ENCODE measurements at regions not wholly inside any gene's neighbourhood (a gene's known extent, or its start where the extent isn't known, plus 50 kb on each side); places are given as distances from the start of the nearest gene placed in this dataset.

- H3K36me3 ChIP-seq (ENCODE audit: control insufficient read depth, insufficient read depth, low read length), result no peaks in the 10 kb centered on the region
- H3K27me3 ChIP-seq (ENCODE audit: insufficient read depth, low read length, poor library complexity), result no peaks in the 10 kb centered on the region
- H3K4me2 ChIP-seq (ENCODE audit: low read length), result no peak overlapping the region
- H3K27ac ChIP-seq (ENCODE audit: low read depth, low read length), result no peak overlapping the region
- no CpG with 5 or more reads among the region's 7 CpGs for WGBS (ENCODE audit: extremely low coverage, insufficient coverage, low lambda C conversion rate)
- no peak overlapping the region for H3K18ac ChIP-seq (ENCODE audit: low read length)
- no peaks in the 10 kb centered on the region for H3K79me2 ChIP-seq (ENCODE audit: control insufficient read depth, insufficient read depth, low read length)
- H2BK5ac ChIP-seq (ENCODE audit: low read length), result no peak overlapping the region
- H2BK15ac ChIP-seq (replicated peaks; ENCODE audit: low read depth), result no peak overlapping the region
- H3K9ac ChIP-seq (ENCODE audit: low read length), result no peak overlapping the region
- DNase-seq, result no peak
- H3K56ac ChIP-seq (ENCODE audit: low read length), result no peak overlapping the region
- H3K4ac ChIP-seq (ENCODE audit: low read depth, low read length), result no peak overlapping the region
- peak overlapping the region; percentile 16 for H3K23ac ChIP-seq (ENCODE audit: low read length)
- no peaks in the 10 kb centered on the region for H3K4me1 ChIP-seq (ENCODE audit: control insufficient read depth, low read depth, low read length)
- H2AK5ac ChIP-seq (ENCODE audit: low read length), result no peak overlapping the region
- H3K79me1 ChIP-seq (ENCODE audit: low read length), result no peaks in the 10 kb centered on the region
- H4K5ac ChIP-seq (ENCODE audit: low read length), result no peak overlapping the region
- H4K8ac ChIP-seq (ENCODE audit: low read depth, low read length), result no peak overlapping the region
- no peak overlapping the region for H3K4me3 ChIP-seq (ENCODE audit: low read length)
- no peak overlapping the region for H2BK120ac ChIP-seq (ENCODE audit: low read depth, low read length)
Measured at GRCh38 chr3:72111265-72112205, 326.6 kb upstream of the PROK2 start.

- no peak overlapping the region for H4K8ac ChIP-seq (ENCODE audit: low read depth, low read length)
- no peak overlapping the region for H2BK5ac ChIP-seq (ENCODE audit: low read length)
- no peak overlapping the region for H2BK15ac ChIP-seq (replicated peaks; ENCODE audit: low read depth)
- WGBS (ENCODE audit: extremely low coverage, insufficient coverage, low lambda C conversion rate), result no CpG with 5 or more reads among the region's 17 CpGs
- H3K9ac ChIP-seq (ENCODE audit: low read length), result no peak overlapping the region
- H4K5ac ChIP-seq (ENCODE audit: low read length), result no peak overlapping the region
- no peak overlapping the region for H2AK5ac ChIP-seq (ENCODE audit: low read length)
- no peaks in the 10 kb centered on the region for H3K36me3 ChIP-seq (ENCODE audit: control insufficient read depth, insufficient read depth, low read length)
- no peak overlapping the region for H3K4me2 ChIP-seq (ENCODE audit: low read length)
- no peak overlapping the region for H3K56ac ChIP-seq (ENCODE audit: low read length)
- H3K27me3 ChIP-seq (ENCODE audit: insufficient read depth, low read length, poor library complexity), result no peaks in the 10 kb centered on the region
- no peak overlapping the region for H3K18ac ChIP-seq (ENCODE audit: low read length)
- H3K4ac ChIP-seq (ENCODE audit: low read depth, low read length), result no peak overlapping the region
- DNase-seq, result no peak
- no peak overlapping the region for H3K27ac ChIP-seq (ENCODE audit: low read depth, low read length)
- H3K23ac ChIP-seq (ENCODE audit: low read length), result no peak overlapping the region
- H3K79me1 ChIP-seq (ENCODE audit: low read length), result no peaks in the 10 kb centered on the region
- H3K4me1 ChIP-seq (ENCODE audit: control insufficient read depth, low read depth, low read length), result no peaks in the 10 kb centered on the region
- no peak overlapping the region for H3K4me3 ChIP-seq (ENCODE audit: low read length)
- no peaks in the 10 kb centered on the region for H3K79me2 ChIP-seq (ENCODE audit: control insufficient read depth, insufficient read depth, low read length)
- no peak overlapping the region for H2BK120ac ChIP-seq (ENCODE audit: low read depth, low read length)
Measured at GRCh38 chr3:72109327-72110259, 324.6 kb upstream of the PROK2 start.

GRCh38 chr3:72105306-72105705 is 320.4 kb upstream of the PROK2 start:
- Histone ChIP-seq H3K27me3 (ENCODE audit: insufficient read depth, low read length, poor library complexity) (no peaks in the 10 kb centered on the region), H2BK5ac (ENCODE audit: low read length) (no peak overlapping the region), H3K9ac (ENCODE audit: low read length) (no peak overlapping the region), H3K56ac (ENCODE audit: low read length) (no peak overlapping the region), H3K4me1 (ENCODE audit: control insufficient read depth, low read depth, low read length) (no peaks in the 10 kb centered on the region), H3K79me2 (ENCODE audit: control insufficient read depth, insufficient read depth, low read length) (no peaks in the 10 kb centered on the region), H2BK120ac (ENCODE audit: low read depth, low read length) (no peak overlapping the region), H3K27ac (ENCODE audit: low read depth, low read length) (no peak overlapping the region), H3K36me3 (ENCODE audit: control insufficient read depth, insufficient read depth, low read length) (no peaks in the 10 kb centered on the region), H3K4me3 (ENCODE audit: low read length) (no peak overlapping the region), H3K4me2 (ENCODE audit: low read length) (no peak overlapping the region), H2AK5ac (ENCODE audit: low read length) (no peak overlapping the region), H3K79me1 (ENCODE audit: low read length) (no peaks in the 10 kb centered on the region), H4K5ac (ENCODE audit: low read length) (no peak overlapping the region), H4K8ac (ENCODE audit: low read depth, low read length) (no peak overlapping the region), H2BK15ac (replicated peaks; ENCODE audit: low read depth) (no peak overlapping the region), H3K18ac (ENCODE audit: low read length) (no peak overlapping the region), H3K4ac (ENCODE audit: low read depth, low read length) (no peak overlapping the region), H3K23ac (ENCODE audit: low read length) (no peak overlapping the region)
- WGBS (ENCODE audit: extremely low coverage, insufficient coverage, low lambda C conversion rate), result no CpG with 5 or more reads among the region's 6 CpGs
- no peak for DNase-seq

- DNase-seq, result no peak
- H3K27ac ChIP-seq (ENCODE audit: low read depth, low read length), result no peak overlapping the region
Measured at GRCh38 chr3:72102112-72102616, 317.2 kb upstream of the PROK2 start.

DNA sequence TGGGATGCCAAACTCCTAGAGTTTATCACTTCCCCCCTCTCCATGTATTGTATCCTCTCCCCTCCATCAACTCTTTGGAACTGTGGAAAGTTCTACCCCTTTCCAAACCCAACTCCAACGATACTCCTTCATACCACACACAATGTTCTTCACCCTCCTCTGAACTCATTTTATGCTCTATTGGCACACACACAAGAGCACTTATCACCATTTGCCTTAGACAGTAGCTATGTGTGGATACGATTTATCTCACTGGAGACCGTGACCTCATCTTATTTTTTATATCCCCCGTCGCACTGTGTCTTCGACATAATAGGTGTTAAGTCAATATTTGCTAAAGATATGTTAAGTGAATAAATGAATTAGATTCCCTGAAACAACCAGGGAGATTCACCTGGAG is 316.5 kb upstream of the PROK2 start:
- H3K4me3 ChIP-seq (ENCODE audit: low read length), result no peak overlapping the region
- WGBS (ENCODE audit: extremely low coverage, insufficient coverage, low lambda C conversion rate), result no CpG with 5 or more reads among the region's 6 CpGs

More at GRCh38 chr3:72102112-72102616, 317.2 kb upstream of the PROK2 start:
- no peaks in the 10 kb centered on the region for H3K79me1 ChIP-seq (ENCODE audit: low read length)
- no peaks in the 10 kb centered on the region for H3K27me3 ChIP-seq (ENCODE audit: insufficient read depth, low read length, poor library complexity)
- no peaks in the 10 kb centered on the region for H3K79me2 ChIP-seq (ENCODE audit: control insufficient read depth, insufficient read depth, low read length)
- H3K56ac ChIP-seq (ENCODE audit: low read length), result no peak overlapping the region
- H3K36me3 ChIP-seq (ENCODE audit: control insufficient read depth, insufficient read depth, low read length), result no peaks in the 10 kb centered on the region
- no peak overlapping the region for H4K8ac ChIP-seq (ENCODE audit: low read depth, low read length)
- no peak overlapping the region for H3K4me3 ChIP-seq (ENCODE audit: low read length)
- H3K4me2 ChIP-seq (ENCODE audit: low read length), result no peak overlapping the region
- H2BK5ac ChIP-seq (ENCODE audit: low read length), result no peak overlapping the region
- no peak overlapping the region for H2BK120ac ChIP-seq (ENCODE audit: low read depth, low read length)
- H2AK5ac ChIP-seq (ENCODE audit: low read length), result no peak overlapping the region
- no peak overlapping the region for H4K5ac ChIP-seq (ENCODE audit: low read length)
- no CpG with 5 or more reads among the region's 5 CpGs for WGBS (ENCODE audit: extremely low coverage, insufficient coverage, low lambda C conversion rate)
- H3K18ac ChIP-seq (ENCODE audit: low read length), result no peak overlapping the region
- H2BK15ac ChIP-seq (replicated peaks; ENCODE audit: low read depth), result no peak overlapping the region
- no peaks in the 10 kb centered on the region for H3K4me1 ChIP-seq (ENCODE audit: control insufficient read depth, low read depth, low read length)
- no peak overlapping the region for H3K4ac ChIP-seq (ENCODE audit: low read depth, low read length)
- H3K9ac ChIP-seq (ENCODE audit: low read length), result no peak overlapping the region
- no peak overlapping the region for H3K23ac ChIP-seq (ENCODE audit: low read length)

More for the DNA sequence above, 316.5 kb upstream of the PROK2 start:
- no peaks in the 10 kb centered on the region for H3K27me3 ChIP-seq (ENCODE audit: insufficient read depth, low read length, poor library complexity)
- no peak overlapping the region for H4K8ac ChIP-seq (ENCODE audit: low read depth, low read length)
- H3K79me2 ChIP-seq (ENCODE audit: control insufficient read depth, insufficient read depth, low read length), result no peaks in the 10 kb centered on the region
- H3K56ac ChIP-seq (ENCODE audit: low read length), result no peak overlapping the region
- no peak overlapping the region for H3K4ac ChIP-seq (ENCODE audit: low read depth, low read length)
- no peak overlapping the region for H3K27ac ChIP-seq (ENCODE audit: low read depth, low read length)
- DNase-seq, result no peak
- no peak overlapping the region for H2BK15ac ChIP-seq (replicated peaks; ENCODE audit: low read depth)
- H3K4me1 ChIP-seq (ENCODE audit: control insufficient read depth, low read depth, low read length), result no peaks in the 10 kb centered on the region
- H2BK120ac ChIP-seq (ENCODE audit: low read depth, low read length), result no peak overlapping the region
- no peak overlapping the region for H3K18ac ChIP-seq (ENCODE audit: low read length)
- no peak overlapping the region for H4K5ac ChIP-seq (ENCODE audit: low read length)
- no peak overlapping the region for H3K23ac ChIP-seq (ENCODE audit: low read length)
- H2BK5ac ChIP-seq (ENCODE audit: low read length), result no peak overlapping the region
- no peaks in the 10 kb centered on the region for H3K79me1 ChIP-seq (ENCODE audit: low read length)
- H2AK5ac ChIP-seq (ENCODE audit: low read length), result no peak overlapping the region
- H3K9ac ChIP-seq (ENCODE audit: low read length), result no peak overlapping the region
- H3K4me2 ChIP-seq (ENCODE audit: low read length), result no peak overlapping the region
- H3K36me3 ChIP-seq (ENCODE audit: control insufficient read depth, insufficient read depth, low read length), result no peaks in the 10 kb centered on the region

Data from mesendoderm (in vitro differentiated cells).